Uterus (tissue), 3 donors: ENCODE measurements at regions not wholly inside any gene's neighbourhood (a gene's known extent, or its start where the extent isn't known, plus 50 kb on each side); places are given as distances from the start of the nearest gene placed in this dataset.

Experiments used
- DNase-seq, 2 donors: peaks; one replicate each; pipeline ENCODE4 v3.0.0-alpha.2; 2019 to 2020
- H3K27ac ChIP-seq, 2 donors: fragments of 200-600 bp; sonication (generic); 1 replicate in 1 of 2; 2 replicates in 1 of 2; pipeline ENCODE4 v1.5.1; 2016 to 2018
- H3K27me3 ChIP-seq, 2 donors: fragments of 200-600 bp; sonication (generic); one replicate each; pipeline ENCODE4 v1.5.1; 2018 to 2019; ENCODE audit warnings: control low read depth in 1 of 2
- H3K36me3 ChIP-seq, 2 donors: fragments of 200-600 bp; sonication (generic); one replicate each; pipeline ENCODE4 v1.5.1; 2019; ENCODE audit warnings: control low read depth in 1 of 2
- H3K4me1 ChIP-seq, 2 donors: fragments of 200-600 bp; sonication (generic); one replicate each; pipeline ENCODE4 v1.5.1; 2018 to 2019; ENCODE audit warnings: control low read depth in 1 of 2
- H3K4me3 ChIP-seq, 2 donors: fragments of 200-600 bp; sonication (generic); 1 replicate in 1 of 2; 2 replicates in 1 of 2; pipeline ENCODE4 v1.5.1; 2018 to 2019; ENCODE audit warnings: mild to moderate bottlenecking in 1 of 2
- H3K9me3 ChIP-seq, 2 donors: fragments of 200-600 bp; sonication (generic); one replicate each; pipeline ENCODE4 v1.5.1; 2019; ENCODE audit warnings: control low read depth in 1 of 2
- CTCF ChIP-seq, 4 experiments: fragments of 200-600 bp in 2 of 4; fragments of 450-650 bp in 2 of 4; sonication (generic) in 2 of 4; IDR thresholded peaks; one replicate each; pipeline ENCODE4 v1.5.1; 2016 to 2019; ENCODE audit warnings: antibody characterized with exemption in 4 of 4, mild to moderate bottlenecking in 2 of 4, moderate library complexity in 1 of 4
- POLR2A ChIP-seq, 2 donors: fragments of 450-650 bp; IDR thresholded peaks; one replicate each; pipeline ENCODE4 v1.6.1; 2016; ENCODE audit warnings: antibody characterized with exemption in 2 of 2, mild to moderate bottlenecking in 1 of 2, moderate library complexity in 1 of 2
- intact Hi-C: fragments of 100-400 bp; cut with DNase I; formaldehyde crosslinking; loops from one replicate; pipeline ENCODE4 v1.15.1; 2023; ENCODE audit warnings: low total_unique reads
- donor health status: DM: yes; HTN: yes; CAD: no.

- no peak for DNase-seq
- intact Hi-C loops: no loop called here
- no peaks in the 10 kb centered on the region for H3K36me3 ChIP-seq
Measured at GRCh38 chr18:38520786-38521185, 955.2 kb upstream of the CELF4 start.

GRCh38 chr18:38502539-38502938 lies 936.9 kb upstream of the CELF4 start:
- H3K27ac ChIP-seq: no peak overlapping the region
- intact Hi-C loops: no loop called here
- H3K27me3 ChIP-seq: no peaks in the 10 kb centered on the region
- no peak overlapping the region for H3K4me3 ChIP-seq
- no peaks in the 10 kb centered on the region for H3K36me3 ChIP-seq
- no peaks in the 10 kb centered on the region for H3K9me3 ChIP-seq
- DNase-seq: no peak
- no peak for TF ChIP-seq POLR2A (IDR thresholded peaks at IDR 0.05)
- no peak for TF ChIP-seq CTCF (IDR thresholded peaks at IDR 0.05)
- no peaks in the 10 kb centered on the region for H3K4me1 ChIP-seq

More at GRCh38 chr18:38520786-38521185, 955.2 kb upstream of the CELF4 start:
- no peaks in the 10 kb centered on the region for H3K27me3 ChIP-seq
- no peak overlapping the region for H3K4me3 ChIP-seq
- H3K4me1 ChIP-seq: no peaks in the 10 kb centered on the region
- TF ChIP-seq POLR2A (IDR thresholded peaks at IDR 0.05): no peak
- TF ChIP-seq CTCF (IDR thresholded peaks at IDR 0.05): no peak
- H3K9me3 ChIP-seq: no peaks in the 10 kb centered on the region
- H3K27ac ChIP-seq: no peak overlapping the region

DNA sequence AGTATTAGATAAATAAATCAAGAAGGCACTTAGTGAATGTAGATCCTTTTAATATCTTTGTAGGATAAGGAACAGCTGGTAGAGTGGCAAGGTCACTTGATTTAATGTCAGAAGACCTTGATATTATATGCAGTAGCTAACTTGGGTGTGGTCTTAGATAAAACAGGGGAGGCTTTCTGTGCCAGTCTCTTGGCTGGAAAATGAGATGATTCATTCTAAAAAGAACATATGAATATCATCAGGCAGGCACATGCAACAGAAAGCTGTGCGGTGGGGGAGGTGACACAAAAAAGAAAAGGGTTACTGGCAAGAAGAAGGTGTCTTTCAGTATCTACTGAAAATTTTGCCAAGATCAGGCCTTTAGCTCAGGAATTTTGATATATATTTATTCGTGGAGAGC lies 931.7 kb upstream of the CELF4 start:
- TF ChIP-seq POLR2A (IDR thresholded peaks at IDR 0.05): no peak
- no peak for TF ChIP-seq CTCF (IDR thresholded peaks at IDR 0.05)

GRCh38 chr18:38496222-38496793 lies 930.7 kb upstream of the CELF4 start:
- no peak for TF ChIP-seq POLR2A (IDR thresholded peaks at IDR 0.05)
- no peak for TF ChIP-seq CTCF (IDR thresholded peaks at IDR 0.05)
- Histone ChIP-seq H3K4me1 (no peaks in the 10 kb centered on the region), H3K9me3 (no peaks in the 10 kb centered on the region), H3K27ac (no peak overlapping the region), H3K36me3 (no peaks in the 10 kb centered on the region), H3K4me3 (no peak overlapping the region), H3K27me3 (no peaks in the 10 kb centered on the region)
- intact Hi-C loops: no loop called here
- no peak for DNase-seq

More for the DNA sequence above, 931.7 kb upstream of the CELF4 start:
- DNase-seq: no peak
- H3K27ac ChIP-seq: no peak overlapping the region
- H3K9me3 ChIP-seq: no peaks in the 10 kb centered on the region
- H3K4me3 ChIP-seq: no peak overlapping the region
- intact Hi-C loops: no loop called here
- no peaks in the 10 kb centered on the region for H3K4me1 ChIP-seq
- no peaks in the 10 kb centered on the region for H3K27me3 ChIP-seq
- no peaks in the 10 kb centered on the region for H3K36me3 ChIP-seq

GRCh38 chr18:38494065-38494464 lies 928.5 kb upstream of the CELF4 start:
- TF ChIP-seq CTCF (IDR thresholded peaks at IDR 0.05) (no peak), POLR2A (IDR thresholded peaks at IDR 0.05) (no peak)
- Histone ChIP-seq H3K36me3 (no peaks in the 10 kb centered on the region), H3K27ac (no peak overlapping the region), H3K27me3 (no peaks in the 10 kb centered on the region), H3K4me3 (no peak overlapping the region), H3K9me3 (no peaks in the 10 kb centered on the region), H3K4me1 (no peaks in the 10 kb centered on the region)
- intact Hi-C loops: no loop called here
- no peak for DNase-seq
